HCT116 (cell line): ENCODE measurements at regions not wholly inside any gene's neighbourhood (a gene's known extent, or its start where the extent isn't known, plus 50 kb on each side); places are given as distances from the start of the nearest gene placed in this dataset.

Source experiments
- ATAC-seq: fragments of 200-7000 bp; cut with Tn5 transposase; 2 replicates; pipeline ENCODE4 v1.9.1; 2020; ENCODE audit warnings: mild to moderate bottlenecking, moderate library complexity
- BruUV-seq: library from RNA; stranded (reverse); fragments of 400-500 nt; replicated peaks from 2 replicates; lab custom pipeline; 2021; lab: Mats Ljungman, UMichigan
- CTCF ChIA-PET: fragments of 300-600 bp; sonication (Branson Sonifier 250); formaldehyde crosslinking; loops from one replicate; lab custom pipeline; 2021; ENCODE audit warnings: antibody characterized with exemption; lab: Charles Lee
- POLR2A ChIA-PET: fragments of 300-600, 350-600 bp; sonication (Branson Sonifier 250); formaldehyde crosslinking; loops from one replicate; lab custom pipeline; 2021; ENCODE audit warnings: antibody characterized with exemption; lab: Charles Lee
- RAD21 ChIA-PET, 2 experiments: fragments of 300-600 bp; sonication (Branson Sonifier 250); formaldehyde crosslinking; loops; one replicate each; lab custom pipeline; 2023; ENCODE audit warnings: low total read pairs in 2 of 2; ENCODE audit not compliant: uncharacterized antibody in 2 of 2, unreplicated experiment in 2 of 2, low non-redundant PET in 1 of 2; lab: Charles Lee
- DNase-seq: peaks from one replicate; pipeline ENCODE4 v3.0.0-alpha.2; 2010; ENCODE audit warnings: low read depth, low spot score
- H2AFZ ChIP-seq: fragments of 200-600 bp; shearing (Covaris generic), sonication (generic); 2 replicates; pipeline ENCODE4 v1.6.1; 2017; ENCODE audit warnings: low read depth, mixed run types, mixed read lengths, antibody characterized with exemption, low read length; ENCODE audit not compliant: poor library complexity, severe bottlenecking
- H3K27ac ChIP-seq: 2 replicates; pipeline ENCODE4 v1.5.1; 2012; ENCODE audit warnings: low read depth, low read length
- H3K27me3 ChIP-seq: fragments of 200-600 bp; sonication (generic); 2 replicates; pipeline ENCODE4 v1.6.1; 2016; ENCODE audit warnings: mixed run types, low read length, mixed read lengths; ENCODE audit not compliant: insufficient read depth
- H3K36me3 ChIP-seq, 2 experiments: fragments of 200-500 bp in 1 of 2; fragments of 200-600 bp in 1 of 2; sonication (Bioruptor generic) in 1 of 2; sonication (generic) in 1 of 2; 2 replicates each; pipeline versions ENCODE4 v1.5.1 to v1.6.1; 2014 to 2016; ENCODE audit warnings: low read length in 2 of 2, inconsistent platforms in 1 of 2, mixed read lengths in 1 of 2, mixed run types in 1 of 2; ENCODE audit not compliant: insufficient read depth in 2 of 2, control insufficient read depth in 1 of 2
- H3K4me1 ChIP-seq, 2 experiments: fragments of 200-600 bp in 1 of 2; sonication (generic) in 1 of 2; 2 replicates each; pipeline versions ENCODE4 v1.5.1 to v1.6.1; 2012 to 2017; ENCODE audit warnings: low read length in 2 of 2, inconsistent platforms in 1 of 2, mild to moderate bottlenecking in 1 of 2, mixed read lengths in 1 of 2, mixed run types in 1 of 2, moderate library complexity in 1 of 2; ENCODE audit not compliant: insufficient read depth in 2 of 2, control insufficient read depth in 1 of 2
- H3K4me2 ChIP-seq: fragments of 200-600 bp; sonication (generic); 2 replicates; pipeline ENCODE4 v1.6.1; 2017; ENCODE audit warnings: mixed run types, low read length, mixed read lengths
- H3K4me3 ChIP-seq, 2 experiments: fragments of 200-600 bp in 1 of 2; sonication (generic) in 1 of 2; replicated peaks in 1 of 2; 2 replicates each; pipeline ENCODE4 v1.5.1; 2011 to 2016; ENCODE audit warnings: low read length in 2 of 2, control low read depth in 1 of 2, low read depth in 1 of 2, mild to moderate bottlenecking in 1 of 2, mixed read lengths in 1 of 2, mixed run types in 1 of 2
- H3K79me2 ChIP-seq: fragments of 200-600 bp; sonication (generic); 2 replicates; pipeline ENCODE4 v1.6.1; 2017; ENCODE audit warnings: mild to moderate bottlenecking, mixed run types, low read length, moderate library complexity, mixed read lengths; ENCODE audit not compliant: insufficient read depth
- H3K9ac ChIP-seq: fragments of 200-600 bp; sonication (generic); 2 replicates; pipeline ENCODE4 v1.6.1; 2016; ENCODE audit warnings: low read length, mixed read lengths
- H3K9me2 ChIP-seq: fragments of 200-600 bp; sonication (generic), shearing (Covaris generic); 2 replicates; pipeline ENCODE4 v1.6.1; 2017; ENCODE audit warnings: mixed run types, mild to moderate bottlenecking, moderate library complexity; ENCODE audit not compliant: insufficient read depth
- H3K9me3 ChIP-seq, 2 experiments: fragments of 200-500 bp in 1 of 2; fragments of 200-600 bp in 1 of 2; sonication (Bioruptor generic) in 1 of 2; sonication (generic) in 1 of 2; 2 replicates each; pipeline ENCODE4 v1.6.1; 2014 to 2017; ENCODE audit warnings: low read length in 2 of 2, mixed read lengths in 2 of 2, inconsistent platforms in 1 of 2, low read depth in 1 of 2, mild to moderate bottlenecking in 1 of 2, mixed run types in 1 of 2, moderate library complexity in 1 of 2; ENCODE audit not compliant: control insufficient read depth in 1 of 2, insufficient read depth in 1 of 2
- H4K20me1 ChIP-seq: fragments of 200-600 bp; sonication (generic), shearing (Covaris generic); 2 replicates; pipeline ENCODE4 v1.6.1; 2017; ENCODE audit warnings: mixed run types, mild to moderate bottlenecking, moderate library complexity; ENCODE audit not compliant: insufficient read depth
- CBX3 ChIP-seq: IDR thresholded peaks from 2 replicates; pipeline ENCODE4 v1.6.1; 2012; ENCODE audit warnings: low read depth
- CEBPB ChIP-seq: IDR thresholded peaks from 2 replicates; pipeline ENCODE4 v1.6.1; 2012; ENCODE audit warnings: low read depth
- EGR1 ChIP-seq: IDR thresholded peaks from 2 replicates; pipeline ENCODE4 v1.6.1; 2012; ENCODE audit warnings: low read depth
- ELF1 ChIP-seq: IDR thresholded peaks from 2 replicates; pipeline ENCODE4 v1.6.1; 2012; ENCODE audit warnings: low read depth, borderline replicate concordance
- EZH2 ChIP-seq: fragments of 200-600 bp; sonication (generic); IDR thresholded peaks from 2 replicates; pipeline ENCODE4 v1.6.1; 2017; ENCODE audit warnings: antibody characterized with exemption, mixed run types
- EZH2phosphoT487 ChIP-seq: fragments of 200-600 bp; IDR thresholded peaks from 2 replicates; pipeline ENCODE4 v1.6.1; 2018; ENCODE audit warnings: antibody characterized with exemption, borderline replicate concordance
- FOSL1 ChIP-seq: IDR thresholded peaks from 2 replicates; pipeline ENCODE4 v1.6.1; 2012; ENCODE audit warnings: low read depth
- SIN3A ChIP-seq: IDR thresholded peaks from 2 replicates; pipeline ENCODE4 v1.6.1; 2012; ENCODE audit warnings: low read depth
- SP1 ChIP-seq: IDR thresholded peaks from 2 replicates; pipeline ENCODE4 v1.6.1; 2012; ENCODE audit warnings: low read depth
- SRF ChIP-seq: IDR thresholded peaks from 2 replicates; pipeline ENCODE4 v1.6.1; 2012; ENCODE audit warnings: low read depth
- YY1 ChIP-seq: IDR thresholded peaks from 2 replicates; pipeline ENCODE4 v1.6.1; 2011; ENCODE audit warnings: low read length, low read depth, moderate library complexity, mild to moderate bottlenecking; ENCODE audit not compliant: insufficient replicate concordance; ENCODE audit errors: extremely low read depth
- ZFX ChIP-seq: fragments of 450-650 bp; IDR thresholded peaks from 2 replicates; pipeline ENCODE4 v1.6.1; 2017
- intact Hi-C: fragments of 100-400 bp; cut with micrococcal nuclease; formaldehyde crosslinking; loops from 2 replicates; pipeline ENCODE4 v1.10.0; 2022
- TF ChIP-seq, protein P1 (sequence below): IDR thresholded peaks from 2 replicates; pipeline ENCODE4 v1.6.1; 2012
- TF ChIP-seq, protein P2 (sequence below): IDR thresholded peaks from 2 replicates; pipeline ENCODE4 v1.6.1; 2011; ENCODE audit warnings: mild to moderate bottlenecking, low read length, moderate library complexity; ENCODE audit not compliant: insufficient replicate concordance; ENCODE audit errors: extremely low read depth
- TF ChIP-seq, protein P3 (sequence below): IDR thresholded peaks from 2 replicates; pipeline ENCODE4 v1.6.1; 2012
- TF ChIP-seq, protein P4 (sequence below), 3 experiments: fragments of 200-600 bp in 1 of 3; sonication (generic) in 1 of 3; IDR thresholded peaks in 2 of 3; conservative IDR thresholded peaks in 1 of 3; 2 replicates each; pipeline ENCODE4 v1.5.1; 2012 to 2017; ENCODE audit warnings: low read depth in 2 of 3, low read length in 2 of 3, antibody characterized with exemption in 1 of 3, borderline replicate concordance in 1 of 3, control low read depth in 1 of 3, mild to moderate bottlenecking in 1 of 3, mixed read lengths in 1 of 3, mixed run types in 1 of 3, moderate library complexity in 1 of 3; ENCODE audit not compliant: insufficient read depth in 1 of 3

DNA sequence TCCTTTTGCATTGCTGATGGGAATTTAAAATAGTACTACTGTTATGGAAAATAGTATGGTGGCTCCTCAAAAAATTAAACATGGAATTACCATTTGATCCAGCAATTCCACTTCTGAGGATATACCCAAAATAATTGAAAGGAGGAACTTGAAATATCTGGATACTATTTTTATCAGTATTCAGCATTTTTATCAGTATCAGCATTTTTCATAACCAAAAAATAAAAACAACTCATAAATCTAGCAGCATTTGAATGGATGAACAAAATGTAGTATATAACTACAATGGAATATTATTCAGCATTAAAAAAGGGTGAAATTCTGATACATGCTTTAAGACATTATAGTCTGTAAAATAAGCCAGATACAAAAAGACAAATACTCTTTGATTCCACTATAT is 763.4 kb upstream of the MAN1A1 start:
- no peaks in the 10 kb centered on the region for H3K79me2 ChIP-seq
- TF ChIP-seq CBX3: no peak
- no peak for TF ChIP-seq EGR1
- TF ChIP-seq, protein P1, sequence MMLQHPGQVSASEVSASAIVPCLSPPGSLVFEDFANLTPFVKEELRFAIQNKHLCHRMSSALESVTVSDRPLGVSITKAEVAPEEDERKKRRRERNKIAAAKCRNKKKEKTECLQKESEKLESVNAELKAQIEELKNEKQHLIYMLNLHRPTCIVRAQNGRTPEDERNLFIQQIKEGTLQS: no peak
- TF ChIP-seq EZH2: no peak
- no peak for TF ChIP-seq SIN3A
- no peak for TF ChIP-seq SP1
- TF ChIP-seq CEBPB: no peak
- TF ChIP-seq, protein P2, sequence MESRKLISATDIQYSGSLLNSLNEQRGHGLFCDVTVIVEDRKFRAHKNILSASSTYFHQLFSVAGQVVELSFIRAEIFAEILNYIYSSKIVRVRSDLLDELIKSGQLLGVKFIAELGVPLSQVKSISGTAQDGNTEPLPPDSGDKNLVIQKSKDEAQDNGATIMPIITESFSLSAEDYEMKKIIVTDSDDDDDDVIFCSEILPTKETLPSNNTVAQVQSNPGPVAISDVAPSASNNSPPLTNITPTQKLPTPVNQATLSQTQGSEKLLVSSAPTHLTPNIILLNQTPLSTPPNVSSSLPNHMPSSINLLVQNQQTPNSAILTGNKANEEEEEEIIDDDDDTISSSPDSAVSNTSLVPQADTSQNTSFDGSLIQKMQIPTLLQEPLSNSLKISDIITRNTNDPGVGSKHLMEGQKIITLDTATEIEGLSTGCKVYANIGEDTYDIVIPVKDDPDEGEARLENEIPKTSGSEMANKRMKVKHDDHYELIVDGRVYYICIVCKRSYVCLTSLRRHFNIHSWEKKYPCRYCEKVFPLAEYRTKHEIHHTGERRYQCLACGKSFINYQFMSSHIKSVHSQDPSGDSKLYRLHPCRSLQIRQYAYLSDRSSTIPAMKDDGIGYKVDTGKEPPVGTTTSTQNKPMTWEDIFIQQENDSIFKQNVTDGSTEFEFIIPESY: no peak
- TF ChIP-seq, protein P3, sequence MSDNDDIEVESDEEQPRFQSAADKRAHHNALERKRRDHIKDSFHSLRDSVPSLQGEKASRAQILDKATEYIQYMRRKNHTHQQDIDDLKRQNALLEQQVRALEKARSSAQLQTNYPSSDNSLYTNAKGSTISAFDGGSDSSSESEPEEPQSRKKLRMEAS: no peak
- no peak for TF ChIP-seq ZFX
- no peak for TF ChIP-seq EZH2phosphoT487
- no peak for TF ChIP-seq SRF
- TF ChIP-seq, protein P4, sequence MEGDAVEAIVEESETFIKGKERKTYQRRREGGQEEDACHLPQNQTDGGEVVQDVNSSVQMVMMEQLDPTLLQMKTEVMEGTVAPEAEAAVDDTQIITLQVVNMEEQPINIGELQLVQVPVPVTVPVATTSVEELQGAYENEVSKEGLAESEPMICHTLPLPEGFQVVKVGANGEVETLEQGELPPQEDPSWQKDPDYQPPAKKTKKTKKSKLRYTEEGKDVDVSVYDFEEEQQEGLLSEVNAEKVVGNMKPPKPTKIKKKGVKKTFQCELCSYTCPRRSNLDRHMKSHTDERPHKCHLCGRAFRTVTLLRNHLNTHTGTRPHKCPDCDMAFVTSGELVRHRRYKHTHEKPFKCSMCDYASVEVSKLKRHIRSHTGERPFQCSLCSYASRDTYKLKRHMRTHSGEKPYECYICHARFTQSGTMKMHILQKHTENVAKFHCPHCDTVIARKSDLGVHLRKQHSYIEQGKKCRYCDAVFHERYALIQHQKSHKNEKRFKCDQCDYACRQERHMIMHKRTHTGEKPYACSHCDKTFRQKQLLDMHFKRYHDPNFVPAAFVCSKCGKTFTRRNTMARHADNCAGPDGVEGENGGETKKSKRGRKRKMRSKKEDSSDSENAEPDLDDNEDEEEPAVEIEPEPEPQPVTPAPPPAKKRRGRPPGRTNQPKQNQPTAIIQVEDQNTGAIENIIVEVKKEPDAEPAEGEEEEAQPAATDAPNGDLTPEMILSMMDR (IDR thresholded peaks at IDR 0.05 in 2 of 3, conservative IDR thresholded peaks at IDR 0.05 in 1 of 3; ENCODE audit: borderline replicate concordance in 1 of 3, insufficient read depth in 1 of 3, low read depth in 2 of 3, low read length in 2 of 3): no peak
- no peak for TF ChIP-seq YY1
- TF ChIP-seq FOSL1: no peak
- no peak for TF ChIP-seq ELF1
- H3K27me3 ChIP-seq: no peaks in the 10 kb centered on the region
- intact Hi-C loops: no loop called here
- 0 out of 4 replicates have a peak, but pooled peaks cover 0 to 2% of the 10 kb centered on the region in 2 experiments for H3K4me1 ChIP-seq
- RAD21 ChIA-PET: no interaction called here
- H3K27ac ChIP-seq: no peak overlapping the region
- no TSS peak for BruUV-seq
- no peaks in the 10 kb centered on the region for H3K9me3 ChIP-seq
- CTCF ChIA-PET: no interaction called here
- H3K4me3 ChIP-seq: no peak overlapping the region
- DNase-seq (no peak), ATAC-seq (no peak)
- no peak overlapping the region for H3K9ac ChIP-seq
- H3K9me2 ChIP-seq: no peaks in the 10 kb centered on the region
- H3K36me3 ChIP-seq: no peaks in the 10 kb centered on the region
- POLR2A ChIA-PET: no interaction called here
- no peak overlapping the region for H3K4me2 ChIP-seq
- no peaks in the 10 kb centered on the region for H4K20me1 ChIP-seq
- H2AFZ ChIP-seq: no peak overlapping the region
